ENCODE measurements at regions not wholly inside any gene's neighbourhood (a gene's known extent, or its start where the extent isn't known, plus 50 kb on each side); places are given as distances from the start of the nearest gene placed in this dataset.

- no peak overlapping the region for H3K56ac ChIP-seq (replicated peaks; ENCODE audit: insufficient read length, low read depth, low read length)
- 87% methylated on average over 7 of the region's 7 CpGs; no CpG with 5 or more reads in 1 of the 2 experiments for WGBS, 2 experiments (ENCODE audit: extremely low coverage in 1 of 2, insufficient coverage in 1 of 2, insufficient read length in 1 of 2, insufficient replicate concordance in 2 of 2, low coverage in 1 of 2, low lambda C conversion rate in 2 of 2, missing lambda C conversion rate in 1 of 2)
- DNase-seq (ENCODE audit: low read depth in 1 of 2, low spot score in 2 of 2) (no peak), FAIRE-seq (no peak)
- H3K4me1 ChIP-seq (replicated peaks in 1 of 4; ENCODE audit: control insufficient read depth in 3 of 4, insufficient read depth in 4 of 4, low read length in 3 of 4): no peaks in the 10 kb centered on the region
- H2BK15ac ChIP-seq (ENCODE audit: low read length): no peak overlapping the region
- H2AK5ac ChIP-seq (ENCODE audit: low read depth, low read length): no peak overlapping the region
- no peak overlapping the region for H2BK20ac ChIP-seq (ENCODE audit: low read length)
- no peak overlapping the region for H3K27ac ChIP-seq (ENCODE audit: low read depth, low read length)
- no peak overlapping the region for H2AFZ ChIP-seq (ENCODE audit: low read length)
- no peak overlapping the region for H2BK12ac ChIP-seq (ENCODE audit: low read depth, low read length)
- no peaks in the 10 kb centered on the region for H4K20me1 ChIP-seq (replicated peaks in 1 of 2; ENCODE audit: control insufficient read depth in 1 of 2, insufficient read depth in 2 of 2, low read length in 2 of 2)
- H3K79me1 ChIP-seq (ENCODE audit: low read depth, low read length): no peaks in the 10 kb centered on the region
- H4K8ac ChIP-seq (ENCODE audit: extremely low read depth, insufficient read depth, low read length): no peak overlapping the region
- H2BK5ac ChIP-seq (ENCODE audit: low read depth, low read length): no peak overlapping the region
- H3K4ac ChIP-seq (replicated peaks; ENCODE audit: insufficient read length, low read depth, low read length): no peak overlapping the region
- no peak overlapping the region for H4K91ac ChIP-seq (replicated peaks; ENCODE audit: insufficient read length, low read length)
- no peaks in the 10 kb centered on the region for H3K27me3 ChIP-seq (replicated peaks in 1 of 4; ENCODE audit: control insufficient read depth in 3 of 4, extremely low read depth in 1 of 4, insufficient read depth in 3 of 4, low read length in 3 of 4)
- H3K9me3 ChIP-seq (ENCODE audit: insufficient read depth in 2 of 2, low read depth in 1 of 2, low read length in 1 of 2): peaks cover 2 to 11% of the 10 kb centered on the region in 2 experiments; a peak in 3 of 4 replicates
- no peak overlapping the region for H3K9ac ChIP-seq (replicated peaks in 1 of 4; ENCODE audit: extremely low read depth in 1 of 4, low read depth in 3 of 4, low read length in 3 of 4)
- H3K14ac ChIP-seq (ENCODE audit: insufficient read length): no peak overlapping the region
- ChIA-PET POLR2A (ENCODE audit: partially characterized antibody) (no interaction called here), CTCF (ENCODE audit: partially characterized antibody) (interaction anchor here (2.3 kb wide), 1 partner anchor 17 kb away, joined by 7 read pairs; no protein-coding TSS in a partner anchor)
- H3K4me3 ChIP-seq (ENCODE audit: extremely low read depth in 1 of 4, insufficient read depth in 2 of 4, low read depth in 3 of 4, low read length in 4 of 4): no peak overlapping the region
- H3K4me2 ChIP-seq (ENCODE audit: insufficient read depth in 1 of 2, low read depth in 2 of 2, low read length in 2 of 2): no peak overlapping the region
- H3K79me2 ChIP-seq (ENCODE audit: control insufficient read depth in 1 of 2, insufficient read depth in 2 of 2, low read length in 2 of 2): no peaks in the 10 kb centered on the region
- H3K18ac ChIP-seq (ENCODE audit: extremely low read depth, low read length): no peak overlapping the region
- H4K5ac ChIP-seq (ENCODE audit: insufficient read length, low read depth, low read length): no peak overlapping the region
- no peak overlapping the region for H3K23ac ChIP-seq (ENCODE audit: insufficient read length)
- no peak overlapping the region for H2BK120ac ChIP-seq (replicated peaks; ENCODE audit: low read depth, low read length)
- H3K36me3 ChIP-seq (ENCODE audit: control insufficient read depth in 2 of 4, insufficient read depth in 4 of 4, low read length in 3 of 4): peaks cover 0 to 3% (median 0%) of the 10 kb centered on the region in 4 experiments; a peak in 1 of 8 replicates
- H3K23me2 ChIP-seq (ENCODE audit: low read depth, low read length): no peaks in the 10 kb centered on the region
- TF ChIP-seq E2F6 (IDR thresholded peaks at IDR 0.05): no peak
- no peak for TF ChIP-seq SUZ12 (IDR thresholded peaks at IDR 0.05; ENCODE audit: low read length)
- TF ChIP-seq KDM1A (IDR thresholded peaks at IDR 0.05; ENCODE audit: borderline replicate concordance, low read length): no peak
- no peak for TF ChIP-seq TCF12 (IDR thresholded peaks at IDR 0.05; ENCODE audit: low read depth, low read length)
- no peak for TF ChIP-seq RAD21 (IDR thresholded peaks at IDR 0.05 in 1 of 2, conservative IDR thresholded peaks at IDR 0.05 in 1 of 2; ENCODE audit: low read depth in 2 of 2, low read length in 2 of 2)
- no peak for TF ChIP-seq ZNF274 (IDR thresholded peaks at IDR 0.05; ENCODE audit: borderline replicate concordance, extremely low read depth, low read length)
- TF ChIP-seq ASH2L (IDR thresholded peaks at IDR 0.05; ENCODE audit: low read length): no peak
- TF ChIP-seq TAF7 (optimal IDR thresholded peaks at IDR 0.05; ENCODE audit: borderline replicate concordance, low read depth, low read length): no peak
- no peak for TF ChIP-seq SAP30 (IDR thresholded peaks at IDR 0.05; ENCODE audit: insufficient read depth, insufficient replicate concordance, low read length)
These were observed 380.4 kb upstream of the MIS18BP1 start for GRCh38 chr14:45633220-45633984.

Data from H1 (cell line).